Tibial nerve (tissue), 4 donors: ENCODE measurements at regions not wholly inside any gene's neighbourhood (a gene's known extent, or its start where the extent isn't known, plus 50 kb on each side); places are given as distances from the start of the nearest gene placed in this dataset.

Experiments
- DNase-seq, 2 donors: peaks; one replicate each; pipeline ENCODE4 v3.0.0-alpha.2; 2019; ENCODE audit warnings: low spot score in 2 of 2
- H3K27ac ChIP-seq, 4 donors: fragments of 200-600 bp; sonication (generic) in 3 of 4; one replicate each; pipeline ENCODE4 v1.5.1; 2017 to 2019; ENCODE audit warnings: mild to moderate bottlenecking in 1 of 4
- H3K27me3 ChIP-seq, 2 donors: fragments of 200-600 bp; sonication (generic) in 1 of 2; one replicate each; pipeline versions ENCODE4 v1.5.1 to v1.6.0; 2017 to 2019
- H3K36me3 ChIP-seq, 3 donors: fragments of 200-600 bp; sonication (generic); one replicate each; pipeline ENCODE4 v1.5.1; 2018 to 2019
- H3K4me1 ChIP-seq, 4 donors: fragments of 200-600 bp; sonication (generic) in 3 of 4; one replicate each; pipeline ENCODE4 v1.5.1; 2017 to 2019
- H3K4me3 ChIP-seq, 4 donors: fragments of 200-600 bp; sonication (generic) in 3 of 4; one replicate each; pipeline ENCODE4 v1.5.1; 2017 to 2019; ENCODE audit warnings: mild to moderate bottlenecking in 1 of 4, moderate library complexity in 1 of 4
- H3K9me3 ChIP-seq, 4 donors: fragments of 200-600 bp; sonication (generic) in 3 of 4; one replicate each; pipeline ENCODE4 v1.5.1; 2017 to 2019
- EP300 ChIP-seq, 2 donors: sonication (generic); formaldehyde crosslinking; IDR thresholded peaks; one replicate each; pipeline ENCODE4 v1.6.1; 2017; ENCODE audit warnings: antibody characterized with exemption in 2 of 2, mild to moderate bottlenecking in 1 of 2
- POLR2A ChIP-seq, 2 donors: fragments of 450-650 bp; IDR thresholded peaks; one replicate each; pipeline ENCODE4 v1.6.1; 2017; ENCODE audit warnings: antibody characterized with exemption in 2 of 2, mild to moderate bottlenecking in 2 of 2, moderate library complexity in 2 of 2
- WGBS, 2 donors: methylation state at CpG; one replicate each; pipeline ENCODE4 v1.1.5; 2018; 5-methylcytosine and 5-hydroxymethylcytosine counted together
- TF ChIP-seq, protein P1 (sequence below), 5 experiments: fragments of 200-600 bp in 3 of 5; fragments of 450-650 bp in 2 of 5; sonication (generic) in 3 of 5; IDR thresholded peaks; one replicate each; pipeline ENCODE4 v1.5.1; 2016 to 2019; ENCODE audit warnings: antibody characterized with exemption in 5 of 5, mild to moderate bottlenecking in 3 of 5, moderate library complexity in 2 of 5

DNA sequence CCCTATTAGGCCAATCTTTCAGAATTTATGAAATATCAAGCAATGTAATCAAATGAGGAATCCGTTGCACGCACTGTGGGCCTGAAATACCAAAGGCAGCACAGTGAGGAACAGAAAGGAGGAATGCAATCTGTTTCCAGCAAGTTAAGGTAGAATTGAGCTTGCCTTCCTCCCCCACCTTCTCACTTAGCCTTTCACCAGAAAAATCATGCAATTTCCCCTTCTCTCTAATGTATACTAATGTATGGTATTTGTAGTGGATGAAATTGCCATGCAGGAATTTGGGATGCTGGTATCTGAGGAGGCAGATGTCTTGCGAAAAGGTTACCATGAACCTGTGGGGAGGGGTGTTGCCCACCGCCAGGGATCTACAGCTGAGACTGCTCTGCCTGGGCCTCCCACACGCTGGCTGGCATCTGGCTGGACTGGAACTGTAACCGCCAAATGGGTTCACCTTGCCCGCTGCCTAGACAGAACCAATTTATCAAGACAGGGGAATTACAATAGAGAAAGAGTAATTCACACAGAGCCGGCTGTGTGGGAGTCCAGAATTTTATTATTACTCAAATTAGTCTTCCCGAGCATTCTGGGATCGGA lies 222.4 kb upstream of the MYLIP start:
- no peak for DNase-seq
- Histone ChIP-seq H3K36me3 (no peaks in the 10 kb centered on the region), H3K9me3 (peaks cover 0 to 5% (median 0%) of the 10 kb centered on the region in 4 donors), H3K27me3 (no peaks in the 10 kb centered on the region), H3K4me1 (no peaks in the 10 kb centered on the region), H3K4me3 (no peak overlapping the region), H3K27ac (no peak overlapping the region)
- TF ChIP-seq EP300 (IDR thresholded peaks at IDR 0.05) (no peak), POLR2A (IDR thresholded peaks at IDR 0.05) (no peak)
- TF ChIP-seq, protein P1, sequence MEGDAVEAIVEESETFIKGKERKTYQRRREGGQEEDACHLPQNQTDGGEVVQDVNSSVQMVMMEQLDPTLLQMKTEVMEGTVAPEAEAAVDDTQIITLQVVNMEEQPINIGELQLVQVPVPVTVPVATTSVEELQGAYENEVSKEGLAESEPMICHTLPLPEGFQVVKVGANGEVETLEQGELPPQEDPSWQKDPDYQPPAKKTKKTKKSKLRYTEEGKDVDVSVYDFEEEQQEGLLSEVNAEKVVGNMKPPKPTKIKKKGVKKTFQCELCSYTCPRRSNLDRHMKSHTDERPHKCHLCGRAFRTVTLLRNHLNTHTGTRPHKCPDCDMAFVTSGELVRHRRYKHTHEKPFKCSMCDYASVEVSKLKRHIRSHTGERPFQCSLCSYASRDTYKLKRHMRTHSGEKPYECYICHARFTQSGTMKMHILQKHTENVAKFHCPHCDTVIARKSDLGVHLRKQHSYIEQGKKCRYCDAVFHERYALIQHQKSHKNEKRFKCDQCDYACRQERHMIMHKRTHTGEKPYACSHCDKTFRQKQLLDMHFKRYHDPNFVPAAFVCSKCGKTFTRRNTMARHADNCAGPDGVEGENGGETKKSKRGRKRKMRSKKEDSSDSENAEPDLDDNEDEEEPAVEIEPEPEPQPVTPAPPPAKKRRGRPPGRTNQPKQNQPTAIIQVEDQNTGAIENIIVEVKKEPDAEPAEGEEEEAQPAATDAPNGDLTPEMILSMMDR (IDR thresholded peaks at IDR 0.05) = no peak
- WGBS, 2 donors = 82 to 91% methylated on average over 10 of the region's 10 CpGs

DNA sequence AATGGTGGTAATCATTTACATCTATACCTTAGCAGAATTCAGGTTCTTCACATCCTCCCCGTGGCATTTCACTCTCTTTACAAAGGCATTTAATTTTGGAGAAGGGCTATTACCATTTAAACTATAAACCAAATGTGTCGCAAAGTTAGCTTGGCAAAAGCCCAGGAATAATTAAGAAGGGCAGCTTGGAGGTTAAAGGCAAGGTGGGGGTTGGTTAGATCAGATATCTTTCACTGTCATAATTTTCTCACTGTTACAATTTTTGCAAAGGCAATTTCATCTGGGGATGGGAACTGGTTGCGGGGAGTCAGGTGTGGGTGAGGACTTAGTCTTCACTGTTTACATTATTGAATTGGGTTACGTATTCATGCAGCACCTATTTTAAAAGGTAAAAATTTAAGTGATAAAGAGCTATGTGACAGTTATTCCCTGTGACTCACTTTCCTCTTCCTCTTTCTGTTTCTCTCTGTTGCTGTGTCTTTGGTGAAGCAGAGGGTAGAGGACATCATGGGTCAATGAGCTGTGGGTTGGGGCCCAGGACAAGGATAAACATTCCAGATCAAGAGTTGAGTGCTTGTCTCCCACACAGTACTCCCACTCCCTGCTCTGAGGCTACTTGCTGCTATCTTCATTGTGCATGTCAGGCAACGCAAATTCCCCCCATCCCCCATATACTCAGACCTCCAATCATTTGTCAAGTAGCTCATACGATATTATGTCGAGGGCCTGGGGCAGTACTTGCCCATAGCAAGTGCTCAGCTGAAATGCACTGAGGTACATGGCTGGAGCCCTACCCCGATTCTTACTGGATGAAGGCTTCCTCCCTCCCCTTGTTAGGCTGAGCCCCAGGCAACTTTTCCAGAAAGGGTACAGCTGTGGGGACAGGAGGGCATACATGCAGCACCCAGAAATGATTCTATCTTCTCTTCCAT lies 223.1 kb upstream of the MYLIP start:
- no peak for DNase-seq
- no peaks in the 10 kb centered on the region for H3K36me3 ChIP-seq
- no peaks in the 10 kb centered on the region for H3K4me1 ChIP-seq
- peaks cover 0 to 5% (median 0%) of the 10 kb centered on the region in 4 donors for H3K9me3 ChIP-seq
- no peak overlapping the region for H3K4me3 ChIP-seq
- no peaks in the 10 kb centered on the region for H3K27me3 ChIP-seq
- 74 to 80% methylated on average over 8 of the region's 8 CpGs for WGBS, 2 donors
- H3K27ac ChIP-seq = no peak overlapping the region
- TF ChIP-seq, protein P1 (IDR thresholded peaks at IDR 0.05) = no peak
- no peak for TF ChIP-seq POLR2A (IDR thresholded peaks at IDR 0.05)
- TF ChIP-seq EP300 (IDR thresholded peaks at IDR 0.05) = no peak

DNA sequence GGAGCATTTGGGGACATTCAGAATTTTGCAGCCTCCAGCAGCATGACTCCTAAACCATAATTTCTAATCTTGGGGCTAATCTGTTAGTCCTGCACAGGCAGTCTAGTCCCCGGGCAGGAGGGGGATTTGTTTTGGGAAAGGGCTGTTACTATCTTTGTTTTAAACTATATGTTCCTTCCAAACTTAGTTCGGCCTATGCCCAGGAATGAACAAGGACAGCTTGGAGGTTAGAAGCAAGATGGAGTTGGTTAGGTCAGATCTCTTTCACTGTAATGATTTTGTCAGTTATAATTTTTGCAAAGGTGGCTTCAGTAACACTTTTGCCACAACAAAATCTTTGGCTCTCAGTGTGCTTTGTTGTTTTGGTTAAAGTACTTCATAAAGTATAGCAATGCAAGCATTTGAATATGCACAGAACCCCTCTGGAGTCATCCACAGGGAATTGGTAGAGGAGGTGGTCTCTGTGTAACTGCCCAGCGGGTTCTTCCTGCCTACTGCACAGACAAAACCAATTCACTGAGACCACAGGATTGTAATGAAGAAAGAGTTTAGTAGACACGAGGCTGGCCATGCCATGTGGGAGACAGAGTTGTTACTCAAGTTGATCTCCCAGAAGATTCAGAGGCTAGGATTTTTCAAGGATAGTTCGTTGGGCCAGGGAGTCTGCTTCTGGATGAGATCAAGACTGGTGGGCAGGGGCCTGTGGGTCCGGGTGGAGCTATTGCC lies 224.1 kb upstream of the MYLIP start:
- peaks cover 0 to 5% (median 0%) of the 10 kb centered on the region in 4 donors for H3K9me3 ChIP-seq
- H3K36me3 ChIP-seq = no peaks in the 10 kb centered on the region
- no peak for TF ChIP-seq POLR2A (IDR thresholded peaks at IDR 0.05)
- no peak overlapping the region for H3K4me3 ChIP-seq
- no peak for DNase-seq
- H3K27me3 ChIP-seq = no peaks in the 10 kb centered on the region
- H3K4me1 ChIP-seq = no peaks in the 10 kb centered on the region
- WGBS, 2 donors = 83% methylated on average over 6 of the region's 6 CpGs
- H3K27ac ChIP-seq = no peak overlapping the region

DNA sequence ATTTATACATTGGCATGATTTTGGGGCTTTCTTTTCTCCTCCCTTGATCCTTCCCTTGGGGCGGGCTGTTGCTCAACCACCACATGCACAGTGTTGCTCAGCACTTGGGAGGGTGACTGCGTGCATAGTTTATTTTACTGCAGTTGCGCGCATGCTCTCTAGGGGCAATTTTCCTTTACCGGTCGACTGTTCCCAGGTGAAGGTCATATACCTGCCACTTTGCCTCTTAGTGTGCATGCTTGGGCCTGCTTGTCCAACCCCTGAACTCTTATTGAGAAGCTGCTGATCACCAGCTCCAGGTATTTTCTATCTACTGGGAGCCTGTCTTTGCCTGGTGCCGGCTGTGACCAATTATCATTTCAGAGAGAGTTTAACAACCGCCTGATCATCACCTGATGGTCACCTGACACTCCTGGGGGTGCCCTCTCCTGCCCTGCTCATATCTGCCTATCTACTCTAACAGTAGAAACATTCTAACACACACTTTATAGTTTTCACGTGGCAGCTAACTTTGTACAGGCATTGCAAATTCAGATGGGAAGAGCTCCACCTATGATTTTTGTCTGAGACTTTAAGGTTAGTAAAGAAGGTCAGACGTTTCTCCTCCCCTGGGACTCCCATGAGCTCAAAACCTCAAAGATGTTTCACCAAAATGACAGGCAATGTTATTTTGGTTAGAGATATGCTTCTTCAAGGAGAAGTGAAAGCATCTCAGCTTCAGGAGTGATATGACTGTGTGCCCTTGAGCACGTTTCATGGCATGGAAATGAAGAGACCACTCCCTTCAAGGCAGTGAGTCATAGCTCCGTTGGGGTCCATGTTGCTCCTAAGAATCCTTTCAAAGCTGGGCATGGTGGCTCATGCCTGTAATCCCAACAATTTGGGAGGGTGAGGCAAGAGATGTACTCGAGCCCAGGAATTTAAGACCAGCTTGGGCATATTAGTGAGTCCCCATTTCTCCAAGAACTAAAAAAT lies 227.5 kb upstream of the MYLIP start:
- H3K27ac ChIP-seq = no peak overlapping the region
- TF ChIP-seq EP300 (IDR thresholded peaks at IDR 0.05) = no peak
- TF ChIP-seq, protein P1 (IDR thresholded peaks at IDR 0.05) = no peak
- WGBS, 2 donors = 70 to 74% methylated on average over 13 of the region's 13 CpGs
- peaks cover 0 to 13% (median 0%) of the 10 kb centered on the region in 4 donors for H3K4me1 ChIP-seq
- H3K27me3 ChIP-seq = no peaks in the 10 kb centered on the region
- peaks cover 0 to 5% (median 0%) of the 10 kb centered on the region in 4 donors for H3K9me3 ChIP-seq
- DNase-seq = peak in 1 of 2 donors; percentile 31
- no peaks in the 10 kb centered on the region for H3K36me3 ChIP-seq
- H3K4me3 ChIP-seq = no peak overlapping the region

DNA sequence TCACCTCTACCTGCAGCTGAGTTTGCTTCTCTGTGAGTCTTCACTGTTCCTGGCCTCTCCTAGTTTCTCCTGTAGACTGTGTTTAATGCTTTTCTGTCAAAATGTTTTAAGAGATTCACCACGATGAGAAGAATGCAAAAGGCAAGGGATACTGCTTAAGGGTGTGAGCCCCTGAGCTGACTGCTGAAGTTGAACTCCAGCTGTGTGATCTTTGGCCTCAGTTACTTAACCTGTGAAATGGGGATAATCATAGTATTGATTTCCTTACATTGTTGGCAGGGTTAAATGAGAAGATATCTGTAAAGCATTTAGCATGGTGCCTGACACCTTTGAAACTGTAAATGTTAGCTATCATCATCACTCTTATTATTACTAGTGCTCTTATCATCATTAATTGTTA lies 230.2 kb upstream of the MYLIP start:
- H3K27me3 ChIP-seq = no peaks in the 10 kb centered on the region
- DNase-seq = no peak
- H3K36me3 ChIP-seq = no peaks in the 10 kb centered on the region
- peaks cover 0 to 5% (median 0%) of the 10 kb centered on the region in 4 donors for H3K9me3 ChIP-seq
- no peak overlapping the region for H3K4me3 ChIP-seq
- 0 to 14% methylated on average over 1 of the region's 1 CpG for WGBS, 2 donors
- peaks cover 0 to 17% (median 0%) of the 10 kb centered on the region in 4 donors for H3K4me1 ChIP-seq
- H3K27ac ChIP-seq = no peak overlapping the region
- TF ChIP-seq, protein P1 (IDR thresholded peaks at IDR 0.05) = no peak
- TF ChIP-seq EP300 (IDR thresholded peaks at IDR 0.05) = no peak
- no peak for TF ChIP-seq POLR2A (IDR thresholded peaks at IDR 0.05)
